GM12891 (cell line): ENCODE measurements at regions not wholly inside any gene's neighbourhood (a gene's known extent, or its start where the extent isn't known, plus 50 kb on each side); places are given as distances from the start of the nearest gene placed in this dataset.

Source experiments
- PAX5 ChIP-seq: IDR thresholded peaks from 2 replicates; pipeline ENCODE4 v1.6.1; 2011; ENCODE audit warnings: low read length, moderate library complexity, mild to moderate bottlenecking; ENCODE audit not compliant: insufficient read depth, severe bottlenecking
- POLR2A ChIP-seq: IDR thresholded peaks from 2 replicates; pipeline ENCODE4 v1.6.1; 2011; ENCODE audit warnings: low read depth, low read length, control low read depth
- POLR2AphosphoS5 ChIP-seq: IDR thresholded peaks from 2 replicates; pipeline ENCODE4 v1.6.1; 2011; ENCODE audit warnings: low read depth, low read length, control low read depth
- POU2F2 ChIP-seq: IDR thresholded peaks from 2 replicates; pipeline ENCODE4 v1.6.1; 2011; ENCODE audit warnings: low read depth, mild to moderate bottlenecking, control low read depth, low read length, moderate library complexity
- TAF1 ChIP-seq: IDR thresholded peaks from 2 replicates; pipeline ENCODE4 v1.6.1; 2011; ENCODE audit warnings: low read depth, low read length, control low read depth

DNA sequence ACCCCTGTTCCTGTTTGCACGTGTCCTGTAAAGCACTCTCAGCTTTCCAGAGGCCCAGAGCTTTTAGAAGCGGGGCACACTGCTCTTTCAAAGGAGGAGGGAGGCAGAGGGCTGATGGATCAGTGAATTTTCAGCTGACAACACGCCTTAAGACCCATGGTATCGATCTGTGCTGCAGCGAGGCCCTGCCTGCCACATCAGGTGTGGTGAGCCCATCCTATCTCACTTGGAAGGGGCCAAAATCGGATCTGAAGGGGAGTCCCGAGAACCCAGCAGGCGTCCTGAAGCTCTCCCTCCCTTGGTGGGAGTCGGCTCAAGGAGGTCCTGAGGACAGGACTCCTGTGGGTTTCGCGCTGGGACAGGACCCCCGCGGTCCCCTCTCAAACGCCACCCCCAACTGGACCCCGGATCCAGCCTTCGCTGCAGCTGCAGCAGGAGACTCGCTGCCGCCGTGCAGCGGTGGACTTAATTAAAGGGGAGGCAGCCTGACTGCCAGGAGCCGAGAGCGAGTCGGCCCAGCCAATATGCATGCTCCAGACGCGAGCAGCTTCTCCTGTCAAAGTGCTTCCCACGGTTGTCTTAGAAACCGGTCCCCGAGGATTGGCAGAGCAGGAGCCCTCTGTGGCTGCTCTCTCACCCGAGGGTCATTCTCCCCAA lies 580.0 kb upstream of the ZNF337 start:
- no peak for TF ChIP-seq POLR2AphosphoS5
- no peak for TF ChIP-seq POLR2A
- no peak for TF ChIP-seq PAX5
- TF ChIP-seq TAF1: no peak
- TF ChIP-seq POU2F2: no peak
